ENCODE measurements at regions not wholly inside any gene's neighbourhood (a gene's known extent, or its start where the extent isn't known, plus 50 kb on each side); places are given as distances from the start of the nearest gene placed in this dataset.

DNA sequence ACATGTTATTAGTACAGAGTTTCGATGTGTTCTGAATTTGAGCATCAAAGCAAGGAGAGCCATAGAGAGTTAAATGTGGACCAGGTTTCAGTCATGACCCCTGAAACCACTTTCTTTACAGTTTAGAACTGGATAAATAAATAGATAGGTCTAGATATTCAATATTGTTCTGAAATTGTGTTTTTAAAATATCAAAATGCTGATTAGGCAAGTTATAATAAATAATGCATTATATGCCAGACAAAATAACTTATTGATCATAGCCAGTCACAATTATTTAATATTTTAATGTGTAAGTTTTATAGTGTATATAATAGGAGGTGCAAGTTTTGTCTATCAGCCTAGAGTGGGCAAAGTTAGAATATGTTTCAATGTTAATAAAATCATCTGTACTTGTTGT lies 569.5 kb downstream of the METTL15 start:
- TF ChIP-seq, protein P1, sequence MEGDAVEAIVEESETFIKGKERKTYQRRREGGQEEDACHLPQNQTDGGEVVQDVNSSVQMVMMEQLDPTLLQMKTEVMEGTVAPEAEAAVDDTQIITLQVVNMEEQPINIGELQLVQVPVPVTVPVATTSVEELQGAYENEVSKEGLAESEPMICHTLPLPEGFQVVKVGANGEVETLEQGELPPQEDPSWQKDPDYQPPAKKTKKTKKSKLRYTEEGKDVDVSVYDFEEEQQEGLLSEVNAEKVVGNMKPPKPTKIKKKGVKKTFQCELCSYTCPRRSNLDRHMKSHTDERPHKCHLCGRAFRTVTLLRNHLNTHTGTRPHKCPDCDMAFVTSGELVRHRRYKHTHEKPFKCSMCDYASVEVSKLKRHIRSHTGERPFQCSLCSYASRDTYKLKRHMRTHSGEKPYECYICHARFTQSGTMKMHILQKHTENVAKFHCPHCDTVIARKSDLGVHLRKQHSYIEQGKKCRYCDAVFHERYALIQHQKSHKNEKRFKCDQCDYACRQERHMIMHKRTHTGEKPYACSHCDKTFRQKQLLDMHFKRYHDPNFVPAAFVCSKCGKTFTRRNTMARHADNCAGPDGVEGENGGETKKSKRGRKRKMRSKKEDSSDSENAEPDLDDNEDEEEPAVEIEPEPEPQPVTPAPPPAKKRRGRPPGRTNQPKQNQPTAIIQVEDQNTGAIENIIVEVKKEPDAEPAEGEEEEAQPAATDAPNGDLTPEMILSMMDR (IDR thresholded peaks at IDR 0.05; ENCODE audit: insufficient read depth, low read length) = no peak
- TF ChIP-seq GABPA (IDR thresholded peaks at IDR 0.05; ENCODE audit: low read depth) (no peak), SPI1 (IDR thresholded peaks at IDR 0.05; ENCODE audit: borderline replicate concordance, low read depth) (no peak), POLR2AphosphoS5 (IDR thresholded peaks at IDR 0.05; ENCODE audit: low read depth) (no peak)
- TF ChIP-seq, protein P2, sequence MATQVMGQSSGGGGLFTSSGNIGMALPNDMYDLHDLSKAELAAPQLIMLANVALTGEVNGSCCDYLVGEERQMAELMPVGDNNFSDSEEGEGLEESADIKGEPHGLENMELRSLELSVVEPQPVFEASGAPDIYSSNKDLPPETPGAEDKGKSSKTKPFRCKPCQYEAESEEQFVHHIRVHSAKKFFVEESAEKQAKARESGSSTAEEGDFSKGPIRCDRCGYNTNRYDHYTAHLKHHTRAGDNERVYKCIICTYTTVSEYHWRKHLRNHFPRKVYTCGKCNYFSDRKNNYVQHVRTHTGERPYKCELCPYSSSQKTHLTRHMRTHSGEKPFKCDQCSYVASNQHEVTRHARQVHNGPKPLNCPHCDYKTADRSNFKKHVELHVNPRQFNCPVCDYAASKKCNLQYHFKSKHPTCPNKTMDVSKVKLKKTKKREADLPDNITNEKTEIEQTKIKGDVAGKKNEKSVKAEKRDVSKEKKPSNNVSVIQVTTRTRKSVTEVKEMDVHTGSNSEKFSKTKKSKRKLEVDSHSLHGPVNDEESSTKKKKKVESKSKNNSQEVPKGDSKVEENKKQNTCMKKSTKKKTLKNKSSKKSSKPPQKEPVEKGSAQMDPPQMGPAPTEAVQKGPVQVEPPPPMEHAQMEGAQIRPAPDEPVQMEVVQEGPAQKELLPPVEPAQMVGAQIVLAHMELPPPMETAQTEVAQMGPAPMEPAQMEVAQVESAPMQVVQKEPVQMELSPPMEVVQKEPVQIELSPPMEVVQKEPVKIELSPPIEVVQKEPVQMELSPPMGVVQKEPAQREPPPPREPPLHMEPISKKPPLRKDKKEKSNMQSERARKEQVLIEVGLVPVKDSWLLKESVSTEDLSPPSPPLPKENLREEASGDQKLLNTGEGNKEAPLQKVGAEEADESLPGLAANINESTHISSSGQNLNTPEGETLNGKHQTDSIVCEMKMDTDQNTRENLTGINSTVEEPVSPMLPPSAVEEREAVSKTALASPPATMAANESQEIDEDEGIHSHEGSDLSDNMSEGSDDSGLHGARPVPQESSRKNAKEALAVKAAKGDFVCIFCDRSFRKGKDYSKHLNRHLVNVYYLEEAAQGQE (IDR thresholded peaks at IDR 0.05; ENCODE audit: insufficient replicate concordance, low read depth) = no peak
- no peak overlapping the region for H3K27ac ChIP-seq (replicated peaks)
- no peak overlapping the region for H3K4me3 ChIP-seq (replicated peaks; ENCODE audit: insufficient read depth, low read length)
- no peak for DNase-seq (ENCODE audit: low read depth in 1 of 2, low spot score in 1 of 2)
- peaks cover 3% of the 10 kb centered on the region for H3K27me3 ChIP-seq (ENCODE audit: insufficient read depth, poor library complexity, severe bottlenecking)

GRCh38 chr11:28675183-28675582 lies 567.0 kb downstream of the METTL15 start:
- Histone ChIP-seq H3K27ac (replicated peaks) (no peak overlapping the region), H3K4me3 (replicated peaks; ENCODE audit: insufficient read depth, low read length) (no peak overlapping the region), H3K27me3 (ENCODE audit: insufficient read depth, poor library complexity, severe bottlenecking) (no peaks in the 10 kb centered on the region)
- TF ChIP-seq, protein P1 (IDR thresholded peaks at IDR 0.05; ENCODE audit: insufficient read depth, low read length) = no peak
- TF ChIP-seq POLR2AphosphoS5 (IDR thresholded peaks at IDR 0.05; ENCODE audit: low read depth) (no peak), GABPA (IDR thresholded peaks at IDR 0.05; ENCODE audit: low read depth) (no peak), SPI1 (IDR thresholded peaks at IDR 0.05; ENCODE audit: borderline replicate concordance, low read depth) (no peak)
- TF ChIP-seq, protein P2 (IDR thresholded peaks at IDR 0.05; ENCODE audit: insufficient replicate concordance, low read depth) = no peak
- DNase-seq (ENCODE audit: low read depth in 1 of 2, low spot score in 1 of 2) = no peak

DNA sequence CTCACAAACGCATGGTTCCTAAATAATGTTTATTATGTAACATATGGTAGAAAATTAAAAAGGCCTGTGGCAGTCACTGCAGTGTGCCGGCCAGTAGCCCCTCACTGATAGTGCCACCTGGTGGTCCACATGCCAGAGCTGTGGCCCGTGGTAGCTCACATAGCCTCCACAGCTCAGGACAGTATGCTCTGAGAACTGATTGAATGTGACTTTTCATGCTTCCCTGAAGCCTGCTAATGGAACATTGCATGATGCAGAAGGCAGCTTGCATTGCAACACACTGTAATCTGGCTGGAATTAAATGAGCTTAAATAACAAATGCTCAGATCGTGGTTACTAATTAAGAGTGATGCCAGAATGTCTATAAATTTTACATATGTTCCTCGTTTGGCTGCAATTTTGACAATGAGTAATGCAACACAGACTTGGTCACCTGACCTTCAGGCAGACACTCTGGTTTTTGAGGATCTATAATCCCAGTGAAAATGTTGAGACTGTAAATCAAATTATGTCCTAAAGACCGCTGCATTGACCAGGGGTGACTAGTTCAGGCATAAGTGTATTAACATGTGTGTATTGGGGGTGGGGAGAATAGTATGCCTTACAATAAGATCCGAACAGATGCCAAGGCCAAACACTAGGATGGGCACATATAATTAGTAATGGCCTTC lies 566.4 kb downstream of the METTL15 start:
- TF ChIP-seq GABPA (IDR thresholded peaks at IDR 0.05; ENCODE audit: low read depth) = no peak
- no peak for TF ChIP-seq SPI1 (IDR thresholded peaks at IDR 0.05; ENCODE audit: borderline replicate concordance, low read depth)
- TF ChIP-seq POLR2AphosphoS5 (IDR thresholded peaks at IDR 0.05; ENCODE audit: low read depth) = no peak
- TF ChIP-seq, protein P1 (IDR thresholded peaks at IDR 0.05; ENCODE audit: insufficient read depth, low read length) = no peak
- TF ChIP-seq, protein P2 (IDR thresholded peaks at IDR 0.05; ENCODE audit: insufficient replicate concordance, low read depth) = no peak
- Histone ChIP-seq H3K4me3 (replicated peaks; ENCODE audit: insufficient read depth, low read length) (no peak overlapping the region), H3K27me3 (ENCODE audit: insufficient read depth, poor library complexity, severe bottlenecking) (no peaks in the 10 kb centered on the region), H3K27ac (replicated peaks) (no peak overlapping the region)
- no peak for DNase-seq (ENCODE audit: low read depth in 1 of 2, low spot score in 1 of 2)

Data from HL-60 (cell line).